Memory B cell (primary cell): ENCODE measurements at regions not wholly inside any gene's neighbourhood (a gene's known extent, or its start where the extent isn't known, plus 50 kb on each side); places are given as distances from the start of the nearest gene placed in this dataset.

ENCODE experiments used
- ATAC-seq: fragments of 150-1000 bp; cut with Tn5 transposase; 2 replicates; pipeline ENCODE4 v1.10.0; 2021; ENCODE audit warnings: low read depth, mild to moderate bottlenecking, moderate library complexity
- DNase-seq, 2 donors: peaks; one replicate each; pipeline ENCODE4 v3.0.0; 2022; ENCODE audit warnings: low spot score in 2 of 2
- H3K27ac Mint-ChIP-seq: one replicate; pipeline ENCODE4 v1.8.0; 2022; ENCODE audit warnings: mild to moderate bottlenecking, moderate library complexity, mixed read lengths
- H3K27me3 Mint-ChIP-seq: one replicate; pipeline ENCODE4 v1.8.0; 2022; ENCODE audit warnings: mixed read lengths
- H3K36me3 Mint-ChIP-seq: one replicate; pipeline ENCODE4 v1.8.0; 2022; ENCODE audit warnings: mild to moderate bottlenecking, mixed read lengths
- H3K4me1 Mint-ChIP-seq: one replicate; pipeline ENCODE4 v1.8.0; 2022; ENCODE audit warnings: mixed read lengths
- H3K4me3 Mint-ChIP-seq: one replicate; pipeline ENCODE4 v1.8.0; 2022; ENCODE audit warnings: mild to moderate bottlenecking, moderate library complexity, mixed read lengths
- H3K9me3 Mint-ChIP-seq: one replicate; pipeline ENCODE4 v1.8.0; 2022; ENCODE audit warnings: mixed read lengths

DNA sequence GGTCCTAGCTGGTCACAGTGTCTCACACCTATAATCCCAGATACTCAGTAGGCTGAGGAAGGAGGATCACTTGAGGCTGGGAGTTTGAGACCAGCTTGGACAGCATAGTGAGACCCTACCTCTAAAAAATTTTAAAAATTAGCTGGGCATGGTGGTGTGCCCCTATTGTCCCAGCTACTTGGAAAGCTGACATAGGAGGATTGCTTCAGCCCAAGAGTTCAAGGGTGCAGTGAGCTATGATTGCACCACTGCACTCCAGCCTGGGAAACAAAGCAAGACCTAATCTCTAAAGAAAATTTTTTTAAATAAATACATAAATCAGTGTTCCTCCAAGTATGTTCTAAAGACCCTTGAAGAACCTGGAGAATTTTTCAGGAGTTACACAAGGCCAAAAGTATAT is 50.6 kb upstream of the GNAO1 start:
- peaks cover 8% of the 10 kb centered on the region for H3K4me1 Mint-ChIP-seq
- DNase-seq = no peak

DNA sequence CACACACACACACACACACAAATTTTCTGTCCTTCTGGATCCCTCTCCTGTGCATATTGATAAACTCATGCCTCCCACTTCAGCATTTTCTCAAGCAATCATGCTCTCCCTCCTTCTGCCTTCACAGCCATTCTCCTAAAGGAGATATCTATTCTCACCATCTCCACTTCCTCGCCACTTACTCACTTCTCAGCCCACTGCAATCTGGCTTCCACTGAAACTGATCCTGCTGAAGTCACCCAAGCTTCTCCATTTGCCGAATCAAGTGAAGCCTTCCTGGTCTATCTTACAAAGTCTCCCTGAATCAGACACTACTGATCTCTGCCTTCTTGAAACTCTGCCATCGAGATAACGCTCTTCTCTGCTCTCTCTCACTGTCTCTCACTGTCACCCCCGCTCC is 54.0 kb upstream of the GNAO1 start:
- H3K36me3 Mint-ChIP-seq = no peaks in the 10 kb centered on the region
- H3K27me3 Mint-ChIP-seq = peaks cover 11% of the 10 kb centered on the region
- ATAC-seq (no peak), DNase-seq (no peak)
- no peaks in the 10 kb centered on the region for H3K9me3 Mint-ChIP-seq
- peaks cover 6% of the 10 kb centered on the region for H3K4me1 Mint-ChIP-seq
- H3K27ac Mint-ChIP-seq = no peak overlapping the region
- no peak overlapping the region for H3K4me3 Mint-ChIP-seq

More for the DNA sequence above, 50.6 kb upstream of the GNAO1 start:
- no peaks in the 10 kb centered on the region for H3K9me3 Mint-ChIP-seq
- ATAC-seq = no peak
- H3K27ac Mint-ChIP-seq = no peak overlapping the region
- H3K4me3 Mint-ChIP-seq = no peak overlapping the region
- peaks cover 18% of the 10 kb centered on the region for H3K27me3 Mint-ChIP-seq
- H3K36me3 Mint-ChIP-seq = no peaks in the 10 kb centered on the region

DNA sequence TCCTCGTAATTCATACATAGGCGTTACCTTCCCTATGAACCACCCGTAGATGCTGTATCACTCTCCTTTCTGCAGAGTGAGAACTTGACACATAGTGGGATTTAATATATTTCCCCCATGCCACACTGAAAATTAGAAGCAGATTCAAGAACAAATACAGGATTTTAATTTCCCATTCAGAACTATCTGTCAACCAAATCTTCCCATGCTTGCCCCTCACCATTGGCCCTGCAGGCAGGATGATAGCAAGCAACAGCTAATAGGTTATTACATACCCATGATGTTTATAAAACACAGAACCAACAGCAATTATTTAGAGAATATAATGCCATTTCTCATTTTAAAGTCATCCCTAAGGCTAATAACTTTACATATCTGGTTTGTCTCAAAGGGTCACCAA is 55.0 kb upstream of the GNAO1 start:
- DNase-seq (no peak), ATAC-seq (no peak)
- Mint-ChIP-seq H3K27me3 (peaks cover 11% of the 10 kb centered on the region), H3K4me1 (peaks cover 6% of the 10 kb centered on the region), H3K27ac (no peak overlapping the region), H3K4me3 (no peak overlapping the region), H3K9me3 (no peaks in the 10 kb centered on the region), H3K36me3 (no peaks in the 10 kb centered on the region)

DNA sequence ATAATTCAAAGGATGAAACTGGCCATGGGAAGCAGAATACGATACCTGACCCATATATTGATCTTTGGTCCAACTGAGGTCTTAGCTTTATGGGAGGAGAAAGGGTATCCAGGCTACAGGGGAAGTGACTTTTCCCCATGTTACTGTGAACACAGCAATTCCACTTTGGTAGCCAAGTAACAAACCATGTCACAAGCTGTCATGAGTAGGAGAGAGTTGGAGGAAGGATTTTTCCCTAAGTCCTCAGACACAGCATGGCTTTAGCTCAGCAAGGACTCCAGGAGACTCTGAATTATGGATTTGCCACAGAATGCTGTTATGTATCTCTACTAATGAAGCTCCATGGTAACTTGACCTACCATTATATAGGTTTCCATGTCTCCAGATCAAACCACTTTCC is 56.5 kb upstream of the GNAO1 start:
- Mint-ChIP-seq H3K9me3 (no peaks in the 10 kb centered on the region), H3K4me1 (peaks cover 6% of the 10 kb centered on the region), H3K36me3 (no peaks in the 10 kb centered on the region), H3K27ac (no peak overlapping the region), H3K4me3 (no peak overlapping the region), H3K27me3 (peaks cover 8% of the 10 kb centered on the region)
- ATAC-seq = no peak
- no peak for DNase-seq

DNA sequence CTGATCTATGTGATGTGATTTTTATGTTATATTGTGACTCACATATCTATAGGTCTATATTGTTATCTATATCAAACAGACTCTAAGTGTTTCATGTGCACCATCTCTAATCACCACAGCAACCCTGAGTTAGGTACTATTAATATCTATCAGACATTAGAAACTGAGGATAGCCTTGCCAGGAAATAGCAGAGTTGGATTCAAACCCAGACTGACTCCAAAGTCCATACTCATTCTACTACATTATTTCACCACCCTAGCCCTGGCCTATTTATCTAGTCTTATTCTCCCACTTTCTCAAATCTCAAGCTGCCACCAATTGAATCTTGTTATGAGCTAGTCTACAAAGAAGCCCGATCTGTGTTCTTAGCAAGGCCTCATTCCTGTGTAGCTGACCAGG is 65.4 kb upstream of the GNAO1 start:
- peaks cover 8% of the 10 kb centered on the region for H3K4me1 Mint-ChIP-seq
- ATAC-seq = no peak
- no peaks in the 10 kb centered on the region for H3K9me3 Mint-ChIP-seq
- DNase-seq = no peak
- H3K4me3 Mint-ChIP-seq = no peak overlapping the region
- peaks cover 10% of the 10 kb centered on the region for H3K27me3 Mint-ChIP-seq
- H3K27ac Mint-ChIP-seq = no peak overlapping the region
- no peaks in the 10 kb centered on the region for H3K36me3 Mint-ChIP-seq

DNA sequence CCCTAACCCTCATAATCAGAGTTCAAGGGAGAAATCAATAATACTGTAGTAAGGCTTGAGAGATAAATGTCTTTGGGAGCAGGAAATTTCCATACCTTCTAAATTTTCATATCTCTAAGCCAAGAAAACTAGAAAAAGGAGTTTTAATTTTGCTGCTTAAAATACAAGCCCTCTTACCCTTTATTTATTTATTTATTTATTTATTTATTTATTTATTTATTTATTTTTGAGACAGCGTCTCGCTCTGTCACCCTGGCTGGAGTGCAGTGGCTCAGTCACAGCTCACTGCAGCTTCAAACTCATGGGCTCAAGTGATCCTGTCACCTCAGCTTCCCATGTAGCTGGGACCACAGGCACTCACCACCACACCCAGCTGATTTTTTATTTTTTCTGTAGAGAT is 69.0 kb upstream of the GNAO1 start:
- DNase-seq = no peak
- Mint-ChIP-seq H3K4me3 (no peak overlapping the region), H3K4me1 (peaks cover 16% of the 10 kb centered on the region), H3K27ac (no peak overlapping the region), H3K36me3 (no peaks in the 10 kb centered on the region), H3K27me3 (no peaks in the 10 kb centered on the region), H3K9me3 (peaks cover 4% of the 10 kb centered on the region)
- no peak for ATAC-seq

DNA sequence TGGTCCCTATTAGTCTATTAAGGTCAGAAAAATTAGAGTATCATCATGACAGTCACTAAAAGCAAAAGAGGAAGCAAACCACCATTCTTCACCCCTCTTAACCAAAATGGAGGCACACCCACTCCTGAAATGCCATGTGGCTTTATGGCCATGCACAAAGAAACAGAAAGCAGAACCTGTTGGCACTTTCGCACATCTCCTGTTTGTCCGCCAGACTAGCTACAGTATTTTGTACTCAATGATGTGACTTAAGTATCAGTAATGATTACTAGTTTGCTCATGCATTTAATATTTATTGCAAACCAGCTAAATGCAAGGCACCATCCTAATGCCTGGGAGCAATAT is 70.2 kb upstream of the GNAO1 start:
- no peaks in the 10 kb centered on the region for H3K27me3 Mint-ChIP-seq
- ATAC-seq = peak; percentile 99

DNA sequence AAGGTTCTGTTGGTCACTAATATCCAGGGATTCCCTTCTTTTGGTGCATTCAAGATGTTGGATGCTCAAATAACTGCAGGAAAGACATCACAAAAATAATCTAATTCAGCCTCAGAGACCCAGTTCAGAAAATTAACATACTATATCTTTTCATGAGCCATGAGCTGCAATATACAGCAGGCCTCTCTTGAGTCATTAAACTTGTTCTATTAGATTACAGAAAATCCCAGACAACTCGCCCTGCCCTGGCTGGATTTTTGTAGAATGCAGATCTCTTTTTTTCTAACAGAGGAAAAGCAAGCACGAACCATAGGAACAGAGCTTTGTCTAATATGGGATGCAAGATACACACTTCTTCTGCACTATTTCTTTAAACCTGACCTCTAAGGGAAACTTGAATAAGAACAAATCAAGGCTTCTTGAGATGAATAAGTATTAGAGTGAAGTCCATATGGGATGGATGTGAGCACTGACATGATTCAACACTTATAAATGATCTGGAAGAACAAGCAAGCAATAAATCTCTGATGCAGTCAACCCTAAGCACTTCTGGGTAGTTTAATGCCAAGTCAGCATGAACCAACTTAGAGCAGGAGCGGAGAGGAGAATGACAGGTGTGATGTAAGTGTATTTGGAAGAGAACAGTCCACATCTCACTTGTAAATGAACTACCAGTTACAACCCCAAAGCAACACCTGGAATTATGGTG is 70.7 kb upstream of the GNAO1 start:
- ATAC-seq = no peak
- Mint-ChIP-seq H3K9me3 (peaks cover 4% of the 10 kb centered on the region), H3K27me3 (no peaks in the 10 kb centered on the region), H3K4me1 (peaks cover 16% of the 10 kb centered on the region), H3K4me3 (no peak overlapping the region), H3K36me3 (no peaks in the 10 kb centered on the region), H3K27ac (peak overlapping the region; percentile 70)
- DNase-seq = no peak

More for the DNA sequence above, 70.2 kb upstream of the GNAO1 start:
- Mint-ChIP-seq H3K9me3 (peaks cover 4% of the 10 kb centered on the region), H3K27ac (peak overlapping the region; percentile 70), H3K4me3 (peak overlapping the region; percentile 11), H3K36me3 (no peaks in the 10 kb centered on the region), H3K4me1 (peaks cover 16% of the 10 kb centered on the region)
- DNase-seq = peak; percentile 16 to 40

DNA sequence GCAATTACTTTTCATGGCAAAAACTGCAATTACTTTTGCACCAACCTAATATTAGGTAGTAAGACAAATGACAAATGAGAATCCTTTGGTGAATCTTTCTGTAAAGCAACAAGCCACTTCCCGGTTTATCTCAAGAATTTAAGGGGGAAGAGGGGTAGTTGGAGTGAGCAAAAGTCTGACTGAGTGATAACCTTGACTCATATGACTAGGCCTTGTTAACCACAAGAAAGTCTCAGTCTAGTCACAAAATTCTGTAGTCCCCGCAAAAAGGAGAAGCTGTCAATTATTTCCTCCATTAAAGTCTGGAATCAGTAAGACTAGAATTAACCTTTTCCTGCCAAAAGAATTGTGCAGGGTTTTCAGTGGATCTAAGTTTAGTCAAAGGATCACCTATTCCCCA is 72.2 kb upstream of the GNAO1 start:
- no peak overlapping the region for H3K4me3 Mint-ChIP-seq
- H3K36me3 Mint-ChIP-seq = no peaks in the 10 kb centered on the region
- no peaks in the 10 kb centered on the region for H3K27me3 Mint-ChIP-seq
- peaks cover 4% of the 10 kb centered on the region for H3K9me3 Mint-ChIP-seq
- DNase-seq (no peak), ATAC-seq (no peak)
- peaks cover 14% of the 10 kb centered on the region for H3K4me1 Mint-ChIP-seq
- no peak overlapping the region for H3K27ac Mint-ChIP-seq

DNA sequence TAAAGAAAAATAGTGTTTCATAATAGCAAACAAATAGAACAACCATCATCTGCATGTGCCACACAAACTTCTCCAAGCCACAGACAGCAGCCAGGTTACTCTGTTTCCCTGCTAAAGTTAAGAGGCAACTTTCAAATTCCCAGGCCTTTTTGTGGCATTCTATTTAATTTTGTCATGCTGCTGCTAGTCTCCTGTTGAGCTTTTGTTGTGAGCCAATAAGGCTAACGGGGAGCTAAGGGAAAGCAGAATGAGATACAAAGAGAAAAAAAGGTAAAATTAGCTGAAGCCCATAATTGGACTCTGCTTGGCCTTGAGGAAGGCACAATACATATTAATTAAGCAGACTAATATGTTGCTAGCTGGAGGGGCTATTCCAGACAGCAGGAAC is 74.7 kb upstream of the GNAO1 start:
- Mint-ChIP-seq H3K4me1 (peaks cover 14% of the 10 kb centered on the region), H3K36me3 (no peaks in the 10 kb centered on the region), H3K4me3 (no peak overlapping the region), H3K9me3 (peaks cover 4% of the 10 kb centered on the region), H3K27me3 (no peaks in the 10 kb centered on the region), H3K27ac (no peak overlapping the region)
- no peak for ATAC-seq
- no peak for DNase-seq

DNA sequence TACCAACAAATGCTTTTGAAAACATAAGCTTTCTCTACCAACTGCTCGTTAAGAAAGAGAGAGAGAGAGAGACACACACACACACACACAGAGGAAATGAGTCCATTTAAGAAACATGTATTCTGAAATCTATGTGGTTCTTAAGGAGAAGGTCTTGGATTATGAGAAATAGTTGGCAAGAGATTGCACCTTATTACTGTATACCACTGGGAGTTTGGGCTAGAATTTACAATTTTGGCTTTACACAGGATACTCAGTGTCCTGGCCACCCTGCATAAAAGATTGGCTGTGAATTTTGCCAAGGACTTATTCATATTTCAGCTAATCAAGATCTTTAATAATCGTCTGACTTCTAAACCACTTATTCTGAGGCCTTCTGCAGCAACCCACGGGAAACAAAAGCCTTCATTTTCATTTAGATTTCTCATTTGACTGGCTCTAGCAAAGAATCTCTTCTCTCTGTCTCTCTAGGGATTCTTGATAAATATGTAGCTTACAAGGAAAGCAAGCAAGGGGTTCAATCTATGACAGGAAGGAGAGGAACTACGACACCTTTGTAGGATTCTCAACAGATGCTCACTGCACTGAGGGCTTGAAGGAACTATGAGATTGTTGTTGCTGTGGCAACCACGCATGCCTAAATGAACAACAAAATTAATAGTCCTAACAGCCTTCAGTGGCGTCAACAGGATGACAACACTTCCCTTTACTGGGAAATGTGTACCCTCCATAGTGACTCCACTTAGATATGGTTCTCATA is 75.3 kb upstream of the GNAO1 start:
- Mint-ChIP-seq H3K9me3 (peaks cover 4% of the 10 kb centered on the region), H3K4me3 (no peak overlapping the region), H3K27me3 (peaks cover 2% of the 10 kb centered on the region), H3K27ac (no peak overlapping the region), H3K4me1 (peaks cover 9% of the 10 kb centered on the region), H3K36me3 (no peaks in the 10 kb centered on the region)
- ATAC-seq = no peak
- no peak for DNase-seq

DNA sequence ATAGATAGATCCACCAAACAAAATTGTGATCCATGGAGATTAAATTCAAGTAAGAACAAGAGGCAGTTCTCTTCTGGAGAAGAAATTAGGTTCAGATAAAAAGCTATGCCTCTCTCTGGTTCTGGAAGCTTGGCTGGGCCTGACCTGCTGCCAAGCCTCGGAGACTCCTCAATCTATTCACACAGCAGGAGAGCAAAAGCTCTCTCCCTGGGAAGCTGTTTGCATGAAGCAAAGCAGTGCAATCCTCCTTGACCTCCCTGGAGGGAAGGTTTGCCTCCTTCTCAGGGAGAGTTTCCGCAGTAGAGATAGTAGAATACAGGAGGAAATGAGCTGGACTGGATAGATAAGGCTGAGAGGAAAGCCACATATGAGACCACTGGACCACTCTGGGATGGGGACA is 78.1 kb upstream of the GNAO1 start:
- Mint-ChIP-seq H3K27ac (no peak overlapping the region), H3K36me3 (no peaks in the 10 kb centered on the region), H3K9me3 (no peaks in the 10 kb centered on the region), H3K4me1 (no peaks in the 10 kb centered on the region), H3K4me3 (no peak overlapping the region), H3K27me3 (peaks cover 2% of the 10 kb centered on the region)
- ATAC-seq (no peak), DNase-seq (no peak)

DNA sequence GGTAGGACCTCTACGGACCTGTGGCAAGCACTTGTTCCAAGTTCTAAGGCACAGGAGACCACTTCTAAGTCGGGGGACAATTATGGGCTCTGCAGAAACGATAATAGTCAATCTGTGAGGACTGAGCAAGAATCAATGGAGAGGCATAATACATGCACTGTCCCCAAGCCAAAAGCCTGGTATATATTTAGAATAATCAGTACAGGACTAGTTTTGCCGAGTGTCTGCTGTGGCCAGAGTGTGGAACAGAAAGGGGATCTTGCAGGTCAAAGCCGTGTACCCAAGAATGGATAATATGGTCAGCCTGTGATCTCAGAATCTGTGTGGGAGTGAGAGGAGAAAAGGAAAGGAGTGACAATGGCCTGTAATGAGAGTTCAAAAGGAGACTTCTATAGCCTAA is 80.2 kb upstream of the GNAO1 start:
- Mint-ChIP-seq H3K27me3 (peaks cover 2% of the 10 kb centered on the region), H3K4me3 (no peak overlapping the region), H3K9me3 (no peaks in the 10 kb centered on the region), H3K36me3 (no peaks in the 10 kb centered on the region), H3K27ac (no peak overlapping the region), H3K4me1 (no peaks in the 10 kb centered on the region)
- DNase-seq (no peak), ATAC-seq (no peak)

DNA sequence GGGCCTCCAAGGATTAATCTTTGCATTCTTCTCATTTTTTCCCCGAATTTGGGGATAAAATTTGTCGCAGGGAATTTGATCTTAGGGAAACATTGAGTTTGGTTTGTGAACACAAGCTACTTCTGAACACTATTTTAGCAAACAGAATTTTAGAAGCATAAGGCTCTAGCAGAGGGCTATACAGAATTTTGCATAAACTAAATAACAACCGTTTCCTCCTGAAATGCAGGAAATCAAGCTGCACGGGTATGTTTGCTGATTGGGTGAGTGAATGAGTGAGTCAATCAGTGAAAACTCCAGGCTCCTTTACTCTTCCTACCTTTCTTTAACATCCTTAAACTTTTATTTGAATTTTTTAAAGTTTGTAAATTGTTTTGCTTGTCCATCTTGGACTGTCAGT is 81.3 kb upstream of the GNAO1 start:
- DNase-seq = no peak
- Mint-ChIP-seq H3K4me3 (no peak overlapping the region), H3K4me1 (no peaks in the 10 kb centered on the region), H3K27ac (no peak overlapping the region), H3K9me3 (no peaks in the 10 kb centered on the region), H3K36me3 (no peaks in the 10 kb centered on the region), H3K27me3 (peaks cover 11% of the 10 kb centered on the region)
- no peak for ATAC-seq

DNA sequence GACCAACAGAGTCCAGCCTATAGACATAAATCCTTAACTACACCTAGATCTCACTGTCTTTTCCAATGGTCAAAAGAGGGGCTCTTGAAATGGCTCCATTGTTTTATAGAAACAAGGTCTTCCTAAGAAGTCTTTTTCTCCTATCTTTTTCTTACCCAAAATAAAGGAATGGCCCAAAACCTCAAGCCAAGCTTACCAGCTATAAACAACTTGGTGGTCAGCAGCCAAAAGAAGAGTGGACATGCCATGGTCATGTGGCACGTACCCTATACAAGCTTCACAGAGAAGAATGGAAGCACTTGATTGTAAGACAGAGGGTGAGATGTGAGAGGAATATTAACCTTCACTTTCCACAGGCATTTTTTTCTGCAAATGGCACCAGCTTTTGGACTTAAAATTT is 82.1 kb upstream of the GNAO1 start:
- DNase-seq (no peak), ATAC-seq (no peak)
- Mint-ChIP-seq H3K4me1 (no peaks in the 10 kb centered on the region), H3K4me3 (no peak overlapping the region), H3K9me3 (no peaks in the 10 kb centered on the region), H3K27ac (no peak overlapping the region), H3K36me3 (no peaks in the 10 kb centered on the region), H3K27me3 (peaks cover 12% of the 10 kb centered on the region)
